Esophagus muscularis mucosa (tissue), 4 donors: ENCODE measurements at regions not wholly inside any gene's neighbourhood (a gene's known extent, or its start where the extent isn't known, plus 50 kb on each side); places are given as distances from the start of the nearest gene placed in this dataset.

Source experiments
- DNase-seq: peaks from one replicate; pipeline ENCODE4 v3.0.0-alpha.2; 2017; ENCODE audit errors: extremely low spot score
- H3K27ac ChIP-seq, 4 donors: fragments of 200-600 bp; sonication (generic); replicated peaks in 1 of 4; 1 replicate in 3 of 4; 2 replicates in 1 of 4; pipeline ENCODE4 v1.5.1; 2016 to 2019; ENCODE audit warnings: mild to moderate bottlenecking in 1 of 4
- H3K27me3 ChIP-seq, 4 donors: fragments of 200-600 bp; sonication (generic); one replicate each; pipeline versions ENCODE4 v1.5.1 to v1.6.0; 2016 to 2019
- H3K36me3 ChIP-seq, 4 donors: fragments of 200-600 bp; sonication (generic); one replicate each; pipeline ENCODE4 v1.5.1; 2016 to 2019
- H3K4me1 ChIP-seq, 4 donors: fragments of 200-600 bp; sonication (generic); one replicate each; pipeline ENCODE4 v1.5.1; 2016 to 2019
- H3K4me3 ChIP-seq, 4 donors: fragments of 200-600 bp; sonication (generic); 1 replicate in 2 of 4; 2 replicates in 2 of 4; pipeline ENCODE4 v1.5.1; 2016 to 2019; ENCODE audit warnings: mild to moderate bottlenecking in 4 of 4, moderate library complexity in 1 of 4
- H3K9me3 ChIP-seq, 4 donors: fragments of 200-600 bp; sonication (generic); 1 replicate in 3 of 4; 2 replicates in 1 of 4; pipeline ENCODE4 v1.5.1; 2016 to 2019
- EP300 ChIP-seq: sonication (generic); formaldehyde crosslinking; IDR thresholded peaks from one replicate; pipeline ENCODE4 v1.6.1; 2017; ENCODE audit warnings: antibody characterized with exemption
- POLR2A ChIP-seq: fragments of 450-650 bp; IDR thresholded peaks from one replicate; pipeline ENCODE4 v1.6.1; 2017; ENCODE audit warnings: antibody characterized with exemption, moderate library complexity, mild to moderate bottlenecking, low read depth
- POLR2AphosphoS5 ChIP-seq, 2 donors: sonication (generic); formaldehyde crosslinking; IDR thresholded peaks; one replicate each; pipeline ENCODE4 v1.6.1; 2017; ENCODE audit warnings: antibody characterized with exemption in 2 of 2
- WGBS: methylation state at CpG from one replicate; pipeline ENCODE4 v1.1.5; 2018; 5-methylcytosine and 5-hydroxymethylcytosine counted together
- intact Hi-C: fragments of 100-400 bp; cut with DNase I; formaldehyde crosslinking; loops from one replicate; pipeline ENCODE4 v1.15.1; 2023
- TF ChIP-seq, protein P1 (sequence below), 3 experiments: fragments of 200-600 bp in 2 of 3; fragments of 450-650 bp in 1 of 3; sonication (generic) in 2 of 3; IDR thresholded peaks; one replicate each; pipeline ENCODE4 v1.5.1; 2017 to 2019; ENCODE audit warnings: antibody characterized with exemption in 3 of 3, mild to moderate bottlenecking in 2 of 3, moderate library complexity in 1 of 3

GRCh38 chr13:99642006-99642405 is 140.7 kb downstream of the TM9SF2 start:
- intact Hi-C loops = no loop called here
- Histone ChIP-seq H3K4me3 (no peak overlapping the region), H3K9me3 (no peaks in the 10 kb centered on the region), H3K27ac (no peak overlapping the region), H3K27me3 (no peaks in the 10 kb centered on the region), H3K4me1 (peaks cover 0 to 10% (median 0%) of the 10 kb centered on the region in 4 donors), H3K36me3 (no peaks in the 10 kb centered on the region)
- 100% methylated on average over 4 of the region's 4 CpGs for WGBS
- TF ChIP-seq POLR2A (no peak), POLR2AphosphoS5 (IDR thresholded peaks at IDR 0.05) (no peak), EP300 (no peak)
- TF ChIP-seq, protein P1, sequence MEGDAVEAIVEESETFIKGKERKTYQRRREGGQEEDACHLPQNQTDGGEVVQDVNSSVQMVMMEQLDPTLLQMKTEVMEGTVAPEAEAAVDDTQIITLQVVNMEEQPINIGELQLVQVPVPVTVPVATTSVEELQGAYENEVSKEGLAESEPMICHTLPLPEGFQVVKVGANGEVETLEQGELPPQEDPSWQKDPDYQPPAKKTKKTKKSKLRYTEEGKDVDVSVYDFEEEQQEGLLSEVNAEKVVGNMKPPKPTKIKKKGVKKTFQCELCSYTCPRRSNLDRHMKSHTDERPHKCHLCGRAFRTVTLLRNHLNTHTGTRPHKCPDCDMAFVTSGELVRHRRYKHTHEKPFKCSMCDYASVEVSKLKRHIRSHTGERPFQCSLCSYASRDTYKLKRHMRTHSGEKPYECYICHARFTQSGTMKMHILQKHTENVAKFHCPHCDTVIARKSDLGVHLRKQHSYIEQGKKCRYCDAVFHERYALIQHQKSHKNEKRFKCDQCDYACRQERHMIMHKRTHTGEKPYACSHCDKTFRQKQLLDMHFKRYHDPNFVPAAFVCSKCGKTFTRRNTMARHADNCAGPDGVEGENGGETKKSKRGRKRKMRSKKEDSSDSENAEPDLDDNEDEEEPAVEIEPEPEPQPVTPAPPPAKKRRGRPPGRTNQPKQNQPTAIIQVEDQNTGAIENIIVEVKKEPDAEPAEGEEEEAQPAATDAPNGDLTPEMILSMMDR (IDR thresholded peaks at IDR 0.05) = no peak
- DNase-seq = peak; percentile 85

- no peak for DNase-seq
- H3K27me3 ChIP-seq = no peaks in the 10 kb centered on the region
- TF ChIP-seq, protein P1 (IDR thresholded peaks at IDR 0.05) = no peak
- TF ChIP-seq EP300 (no peak), POLR2AphosphoS5 (IDR thresholded peaks at IDR 0.05) (no peak), POLR2A (no peak)
- intact Hi-C loops = no loop called here
- no peaks in the 10 kb centered on the region for H3K36me3 ChIP-seq
- H3K27ac ChIP-seq = no peak overlapping the region
- peaks cover 0 to 10% (median 0%) of the 10 kb centered on the region in 4 donors for H3K4me1 ChIP-seq
- WGBS = 89% methylated on average over 3 of the region's 3 CpGs
- H3K4me3 ChIP-seq = no peak overlapping the region
- no peaks in the 10 kb centered on the region for H3K9me3 ChIP-seq
Measured at GRCh38 chr13:99640260-99640659, 139.0 kb downstream of the TM9SF2 start.

GRCh38 chr13:99639126-99639525 is 137.9 kb downstream of the TM9SF2 start:
- Histone ChIP-seq H3K27ac (no peak overlapping the region), H3K4me1 (peaks cover 0 to 10% (median 0%) of the 10 kb centered on the region in 4 donors), H3K36me3 (no peaks in the 10 kb centered on the region), H3K27me3 (no peaks in the 10 kb centered on the region), H3K4me3 (no peak overlapping the region), H3K9me3 (no peaks in the 10 kb centered on the region)
- no peak for DNase-seq
- no peak for TF ChIP-seq POLR2A
- no peak for TF ChIP-seq EP300
- no peak for TF ChIP-seq POLR2AphosphoS5 (IDR thresholded peaks at IDR 0.05)
- TF ChIP-seq, protein P1 (IDR thresholded peaks at IDR 0.05) = no peak
- WGBS = 87% methylated on average over 4 of the region's 4 CpGs
- intact Hi-C loops = no loop called here

DNA sequence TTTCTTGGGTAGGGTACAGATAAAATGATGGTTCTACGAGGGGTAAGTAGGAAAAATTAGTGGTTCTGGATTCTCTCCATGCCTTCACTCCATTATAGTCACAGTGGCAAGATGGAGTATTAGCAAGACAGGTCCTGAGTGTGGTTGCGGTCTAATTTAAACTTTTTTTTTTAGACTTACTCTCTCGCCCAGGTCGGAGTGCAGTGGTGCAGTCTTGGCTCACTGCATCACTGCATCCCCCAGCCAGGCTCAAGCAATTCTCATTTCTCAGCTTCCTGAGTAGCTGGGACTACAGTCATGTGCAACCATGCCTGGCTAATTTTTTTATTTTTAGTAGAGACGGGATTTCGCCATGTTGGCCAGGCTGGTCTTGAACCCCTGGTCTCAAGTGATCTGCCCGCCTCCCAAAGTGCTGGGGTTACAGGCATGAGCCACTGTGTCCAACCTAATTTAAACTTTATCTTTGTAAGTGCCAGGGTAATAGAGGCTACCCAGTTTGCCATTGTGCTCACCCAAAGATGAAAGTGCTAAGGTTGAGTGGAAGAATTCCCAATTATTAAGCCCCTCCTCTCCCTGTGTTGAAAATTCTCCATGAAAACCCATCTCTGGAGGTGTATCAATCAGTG is 135.6 kb downstream of the TM9SF2 start:
- H3K4me1 ChIP-seq = peaks cover 0 to 10% (median 0%) of the 10 kb centered on the region in 4 donors
- TF ChIP-seq POLR2A (no peak), POLR2AphosphoS5 (IDR thresholded peaks at IDR 0.05) (no peak), EP300 (no peak)
- TF ChIP-seq, protein P1 (IDR thresholded peaks at IDR 0.05) = no peak
- no peak overlapping the region for H3K4me3 ChIP-seq
- H3K36me3 ChIP-seq = no peaks in the 10 kb centered on the region
- DNase-seq = no peak
- intact Hi-C loops = no loop called here
- WGBS = 98% methylated on average over 7 of the region's 7 CpGs
- no peaks in the 10 kb centered on the region for H3K9me3 ChIP-seq
- H3K27me3 ChIP-seq = no peaks in the 10 kb centered on the region
- no peak overlapping the region for H3K27ac ChIP-seq

- no peaks in the 10 kb centered on the region for H3K36me3 ChIP-seq
- no peaks in the 10 kb centered on the region for H3K27me3 ChIP-seq
- no peak overlapping the region for H3K27ac ChIP-seq
- no CpG with 5 or more reads among the region's 1 CpG for WGBS
- H3K9me3 ChIP-seq = no peaks in the 10 kb centered on the region
- intact Hi-C loops = no loop called here
- H3K4me3 ChIP-seq = no peak overlapping the region
- H3K4me1 ChIP-seq = peaks cover 0 to 10% (median 0%) of the 10 kb centered on the region in 4 donors
- TF ChIP-seq POLR2A (no peak), POLR2AphosphoS5 (IDR thresholded peaks at IDR 0.05) (no peak), EP300 (no peak)
- TF ChIP-seq, protein P1 (IDR thresholded peaks at IDR 0.05) = no peak
- DNase-seq = no peak
Measured at GRCh38 chr13:99636306-99636705, 135.0 kb downstream of the TM9SF2 start.
